NCI-H774 (cell line): ENCODE measurements at regions not wholly inside any gene's neighbourhood (a gene's known extent, or its start where the extent isn't known, plus 50 kb on each side); places are given as distances from the start of the nearest gene placed in this dataset.

ENCODE experiments used
- DNase-seq: peaks from one replicate; lab custom pipeline; 2025; lab: John Stamatoyannopoulos, UW

DNA sequence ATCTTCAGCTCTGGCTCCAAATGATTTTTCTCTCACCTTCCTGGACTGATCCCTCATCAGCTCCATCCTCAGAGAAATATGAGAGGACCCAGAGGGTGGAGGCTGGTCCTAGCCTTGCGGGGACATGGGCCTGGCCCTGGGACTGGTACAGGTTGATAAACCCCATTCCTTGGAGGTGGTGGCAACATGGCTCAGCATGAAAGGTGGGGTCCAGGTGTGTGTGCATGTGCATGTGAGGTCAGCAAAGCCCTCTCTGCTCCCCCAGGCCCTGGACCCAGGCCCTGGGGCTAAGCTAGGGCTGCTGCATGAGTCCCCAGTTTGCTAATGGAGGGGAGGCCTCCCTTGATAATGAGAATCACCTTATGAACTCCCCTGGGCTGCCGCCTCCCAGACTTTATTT, 363.1 kb downstream of the MATN1 start:
- DNase-seq: no peak

DNA sequence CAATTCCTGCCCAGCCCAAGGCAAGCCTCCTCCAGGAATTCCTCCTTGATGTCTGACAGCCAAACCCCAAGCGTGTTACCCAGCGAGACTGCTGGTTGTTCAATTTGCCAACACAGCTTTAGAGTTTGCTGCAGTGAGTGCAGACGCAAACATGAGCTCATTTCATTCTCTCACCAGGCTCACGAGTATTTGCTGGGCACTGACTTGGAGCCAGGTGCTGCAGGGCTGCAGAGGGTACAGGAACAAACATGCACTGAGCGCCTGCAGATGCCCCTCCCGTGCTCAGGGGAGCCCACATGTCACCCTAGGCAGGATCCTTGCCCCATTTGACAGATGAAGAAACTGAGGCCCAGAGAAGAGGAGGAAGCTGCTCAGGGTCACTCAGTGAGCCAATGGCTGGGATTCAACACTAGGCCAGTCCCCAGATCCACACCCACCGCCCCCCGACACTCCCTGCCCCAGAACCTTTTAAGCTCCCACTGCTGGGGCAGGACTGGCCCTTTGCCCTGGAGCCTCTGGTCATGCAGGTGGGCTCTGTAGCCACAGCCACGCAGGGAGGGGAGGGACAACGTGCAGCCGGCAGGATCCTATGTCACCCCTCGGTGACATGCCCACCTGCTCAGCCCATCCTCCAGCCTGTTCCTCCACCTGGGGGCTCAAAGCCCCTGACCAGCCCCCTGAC, 363.7 kb downstream of the MATN1 start:
- no peak for DNase-seq

DNA sequence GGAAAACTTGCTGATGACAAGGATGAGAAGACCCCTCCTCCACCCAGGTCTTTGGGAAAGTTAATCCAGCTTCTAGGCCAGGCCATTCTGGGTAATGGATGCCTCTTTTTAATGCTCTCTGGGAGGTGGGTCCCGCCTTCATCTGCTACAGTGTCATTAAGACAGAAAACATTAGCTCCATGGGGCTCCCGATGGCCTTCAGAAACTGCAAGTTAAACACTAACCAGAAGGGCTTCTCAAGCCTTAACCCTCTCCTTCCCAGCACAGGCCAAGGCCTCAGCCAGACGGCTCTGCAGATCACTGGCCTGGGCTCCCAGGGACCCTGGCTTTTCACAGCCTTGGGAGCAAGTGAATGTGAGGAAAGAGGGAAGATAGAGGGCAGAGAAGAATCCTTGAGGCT, 364.9 kb downstream of the MATN1 start:
- no peak for DNase-seq

DNA sequence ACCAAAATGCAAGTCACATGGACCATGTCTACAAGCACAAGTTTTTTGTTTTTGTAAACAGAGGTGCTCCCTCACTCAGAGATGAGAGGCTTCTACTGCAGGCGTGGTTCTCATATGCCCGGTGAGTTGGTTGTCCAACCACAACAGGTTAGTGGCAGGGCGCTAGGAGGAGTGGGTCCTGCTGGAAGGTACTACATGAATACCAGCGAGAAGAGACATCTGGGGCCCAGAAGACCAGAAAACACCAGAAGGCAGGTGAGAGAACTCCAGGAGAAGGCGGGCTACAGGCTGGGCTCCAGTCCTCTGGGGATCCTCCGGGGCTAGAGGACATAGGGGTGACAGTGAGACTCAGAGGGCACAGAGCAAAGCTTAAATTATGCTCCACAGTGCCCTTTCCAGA, 366.5 kb downstream of the MATN1 start:
- DNase-seq: no peak

DNA sequence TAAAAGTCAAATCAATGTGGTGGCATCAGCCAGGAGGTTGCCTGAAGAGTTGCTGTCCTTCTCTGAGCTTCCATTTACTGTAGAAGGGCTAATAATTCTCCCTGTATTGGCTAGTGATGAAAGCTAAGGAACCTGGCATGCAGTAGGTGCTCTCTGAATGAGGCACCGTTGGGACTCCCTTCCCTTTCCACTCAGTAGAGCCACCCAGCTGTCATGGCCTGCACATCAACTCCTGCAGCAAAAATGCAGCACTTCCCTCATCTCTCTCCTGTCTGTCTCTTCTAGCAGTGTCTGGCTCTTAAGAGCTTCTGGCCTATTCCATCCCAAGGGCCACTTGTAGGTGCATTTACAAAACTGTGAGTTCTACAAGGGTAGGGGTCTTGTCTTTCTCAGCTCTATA, 369.0 kb downstream of the MATN1 start:
- DNase-seq: no peak

DNA sequence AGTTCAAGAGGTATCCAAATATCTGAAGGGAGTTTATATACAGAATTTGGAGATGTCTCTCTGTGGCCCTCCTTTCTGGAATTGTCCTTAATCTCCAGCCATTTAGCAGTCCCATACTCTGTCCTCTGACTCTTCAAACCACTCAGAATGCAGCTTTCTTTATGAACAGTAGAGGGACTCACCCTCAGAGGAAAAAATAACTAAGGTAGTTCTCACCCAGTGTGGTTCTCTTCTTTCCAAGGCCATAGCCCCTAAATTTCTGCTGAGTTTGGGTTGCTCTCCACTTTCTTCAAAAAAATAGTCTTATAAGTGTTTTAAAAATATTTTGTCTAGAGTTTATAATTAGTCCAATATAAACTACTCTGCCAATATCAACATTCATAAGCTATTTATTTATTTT, 369.7 kb downstream of the MATN1 start:
- no peak for DNase-seq

DNA sequence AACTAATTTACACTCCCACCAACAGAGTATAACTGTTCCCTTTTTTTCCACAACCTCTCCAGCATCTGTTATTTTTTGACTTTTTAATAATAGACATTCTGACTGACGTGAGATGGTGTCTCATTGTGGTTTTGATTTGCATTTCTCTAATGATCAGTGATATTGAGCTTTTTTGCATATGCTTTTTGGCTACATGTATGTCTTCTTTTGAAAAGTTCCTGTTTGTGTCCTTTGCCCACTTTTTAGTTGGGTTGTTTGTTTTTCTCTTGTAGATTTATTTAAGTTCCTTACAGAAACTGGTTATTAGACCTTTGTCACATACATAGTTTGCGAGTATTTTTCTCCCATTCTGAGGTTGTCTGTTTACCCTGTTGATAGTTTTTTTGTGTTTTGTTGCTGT, 375.2 kb downstream of the MATN1 start:
- no peak for DNase-seq

DNA sequence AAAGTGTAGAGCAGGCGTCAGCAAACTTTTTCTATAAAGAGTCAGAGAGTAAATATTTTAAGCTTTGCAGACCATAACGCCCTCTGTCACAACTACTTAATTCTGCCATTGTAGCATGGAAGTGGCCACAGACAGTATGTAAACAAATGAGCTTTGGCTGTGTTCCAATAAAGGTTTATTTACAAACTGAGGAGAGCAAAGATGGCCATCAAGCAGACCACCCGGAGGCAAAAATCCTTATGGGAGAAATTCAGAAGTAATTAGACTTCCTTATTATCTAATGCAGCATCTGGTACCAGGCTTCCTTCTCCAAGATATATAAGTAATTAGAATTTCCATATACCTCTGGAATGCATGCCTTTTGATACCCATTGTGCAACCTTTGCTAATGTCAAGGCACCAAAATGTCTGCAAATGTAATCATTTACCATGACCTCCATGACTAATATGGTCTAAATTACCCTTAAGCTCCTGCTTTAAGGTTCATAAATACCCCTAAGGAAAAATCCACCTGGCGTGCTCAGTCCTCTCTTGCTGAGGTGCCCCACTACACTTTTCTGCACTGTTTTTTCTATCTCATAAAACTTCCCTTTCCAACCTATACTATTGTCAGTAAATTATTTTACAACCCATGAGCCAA, 377.8 kb downstream of the MATN1 start:
- no peak for DNase-seq

DNA sequence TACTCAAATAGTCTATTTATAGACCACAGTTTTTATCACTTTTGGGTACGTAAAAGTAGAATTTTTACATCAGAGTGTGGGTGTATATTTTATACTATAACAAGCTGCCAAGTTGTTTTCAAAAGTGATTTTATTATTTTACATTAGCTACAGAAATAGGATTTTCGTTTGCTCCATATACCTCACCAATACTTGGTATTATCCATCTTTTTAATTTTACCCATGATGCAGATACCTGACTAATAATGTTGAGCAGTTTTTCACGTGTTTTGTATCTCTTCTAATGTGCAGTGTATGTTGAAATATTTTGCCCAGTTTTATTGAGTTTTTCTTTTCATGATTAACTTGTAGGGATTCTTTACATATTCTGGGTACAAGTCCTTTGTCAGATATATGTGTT, 379.8 kb downstream of the MATN1 start:
- DNase-seq: no peak

DNA sequence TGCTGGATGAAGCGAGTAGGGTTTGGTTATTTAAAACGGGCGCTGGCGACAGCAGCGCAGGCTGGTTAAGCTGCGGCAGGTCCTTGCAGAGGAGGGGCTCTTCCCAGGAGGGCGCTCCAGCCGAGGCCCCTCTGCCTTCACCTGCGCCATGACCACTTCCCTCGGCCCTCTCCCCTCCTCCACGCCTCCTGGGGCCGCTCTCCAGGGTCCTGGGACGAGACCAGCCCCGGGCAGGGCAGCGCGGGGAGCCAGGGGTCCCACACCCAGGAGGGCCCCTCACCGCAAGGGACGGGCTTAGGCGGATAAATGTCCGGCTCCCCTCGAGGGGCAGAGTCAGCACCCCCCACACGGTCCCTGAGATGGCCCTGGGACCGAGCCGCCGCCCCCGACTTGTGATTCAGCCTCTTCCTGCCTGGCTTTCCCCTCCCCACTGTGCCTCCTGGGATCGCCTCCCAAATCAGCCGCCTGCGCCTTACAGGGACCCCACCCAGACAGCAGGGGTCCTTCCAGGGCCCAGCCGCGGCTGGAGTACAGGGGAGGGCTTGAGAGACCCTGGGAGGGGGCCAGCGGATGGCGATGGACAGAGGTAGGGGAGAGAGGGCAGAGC, 380.7 kb downstream of the MATN1 start:
- no peak for DNase-seq

DNA sequence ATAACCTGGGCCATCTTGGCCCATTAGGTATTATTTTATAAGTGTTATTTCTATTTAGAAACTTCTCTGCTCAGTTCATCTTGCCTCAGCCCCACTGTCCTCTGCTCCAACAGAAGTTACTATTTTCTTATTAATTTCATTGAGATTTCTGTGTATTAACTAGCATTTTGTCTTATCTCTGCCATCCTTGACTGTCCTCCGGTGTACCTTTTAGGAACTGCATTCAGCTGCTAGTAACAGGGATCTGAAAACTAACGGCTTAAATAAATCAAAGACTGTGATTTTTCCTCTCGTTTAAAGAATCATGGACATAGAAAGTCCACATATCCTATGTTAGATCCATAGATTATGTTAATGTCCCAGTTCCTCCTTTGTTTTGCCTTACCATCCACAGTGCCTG, 382.5 kb downstream of the MATN1 start:
- no peak for DNase-seq

DNA sequence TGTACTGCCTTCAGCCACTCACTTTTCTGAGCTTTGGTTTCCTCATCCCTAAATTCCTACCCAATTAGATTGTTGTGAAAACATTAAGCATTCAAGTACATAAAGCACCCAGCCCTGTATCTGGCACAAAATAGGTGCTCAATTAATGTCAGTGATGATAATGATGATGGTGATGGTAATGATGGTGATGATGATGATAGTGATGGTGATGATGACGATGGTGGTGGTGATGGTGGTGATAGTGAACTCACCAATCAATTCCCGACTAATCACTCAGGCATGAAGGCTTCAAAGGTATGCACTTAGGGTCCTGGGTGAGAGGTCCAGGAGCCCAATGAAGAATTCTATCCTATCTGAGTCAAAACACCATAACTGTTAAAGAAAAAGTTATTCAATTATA, 383.5 kb downstream of the MATN1 start:
- no peak for DNase-seq

DNA sequence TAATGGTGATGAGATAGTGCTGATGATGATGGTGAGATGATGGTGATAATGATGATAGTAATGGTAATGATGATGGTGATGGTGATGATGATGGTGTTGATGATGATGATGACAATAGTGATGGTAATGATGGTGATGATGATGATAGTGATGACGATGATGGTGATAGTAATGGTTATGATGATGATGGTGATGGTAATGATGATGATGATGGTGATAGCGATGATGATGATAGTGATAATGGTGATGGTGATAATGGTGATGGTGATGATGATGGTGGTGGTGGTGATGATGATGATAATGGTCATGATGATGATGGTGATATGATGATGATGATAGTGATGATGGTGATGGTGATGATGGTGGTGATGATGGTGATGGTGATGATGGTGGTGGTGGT, 384.6 kb downstream of the MATN1 start:
- no peak for DNase-seq

DNA sequence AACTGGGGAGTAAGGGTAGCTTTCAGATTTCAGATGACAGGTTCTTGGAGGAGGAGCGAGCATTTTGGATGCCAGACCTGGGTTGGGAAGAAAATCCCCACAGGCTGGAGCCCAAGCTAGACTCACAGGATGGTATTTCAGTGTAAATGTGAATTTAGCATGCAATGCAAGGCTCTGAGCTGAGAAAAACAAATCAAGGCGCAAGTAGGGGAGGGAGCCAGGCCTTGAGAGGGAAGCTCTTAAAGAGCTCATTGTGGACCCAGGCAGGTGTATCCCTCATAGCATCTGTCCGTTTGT, 386.1 kb downstream of the MATN1 start:
- no peak for DNase-seq

DNA sequence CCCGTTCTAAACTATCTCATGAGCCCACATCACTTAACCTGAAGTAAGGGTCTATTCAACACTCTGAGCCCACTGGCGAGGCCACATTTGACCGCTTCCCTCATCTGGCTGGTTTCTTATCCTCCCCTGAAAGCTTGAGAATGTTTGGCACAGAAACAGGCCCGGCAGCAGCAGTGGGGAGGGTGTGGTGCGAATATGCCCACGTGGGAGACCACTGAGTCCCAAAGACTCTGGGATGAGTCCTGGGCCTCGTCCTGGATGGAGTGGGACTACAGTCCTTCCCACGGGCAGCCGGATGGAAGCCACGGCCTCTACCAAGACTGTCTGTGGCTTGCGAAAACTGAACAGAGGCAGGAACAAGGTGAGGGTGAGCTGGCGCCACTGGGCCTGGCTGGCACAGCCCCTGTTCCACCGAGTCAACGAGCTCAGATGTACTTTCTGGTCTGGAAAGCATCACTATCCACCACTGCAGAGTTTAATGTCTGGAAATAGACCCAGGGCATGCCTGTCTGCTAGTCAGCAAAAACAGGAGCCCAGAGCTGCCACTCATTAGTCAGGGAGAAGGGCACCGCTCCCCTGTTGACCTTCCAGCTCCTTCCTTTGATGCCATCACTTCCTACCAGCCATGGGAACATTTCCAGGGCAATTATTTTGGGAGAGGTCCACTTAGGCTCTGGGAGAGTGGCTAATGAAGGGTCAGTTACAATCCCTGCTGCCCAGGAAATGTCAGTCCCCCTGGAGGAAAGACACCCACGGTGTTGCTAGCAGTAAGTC, 386.6 kb downstream of the MATN1 start:
- DNase-seq: no peak

DNA sequence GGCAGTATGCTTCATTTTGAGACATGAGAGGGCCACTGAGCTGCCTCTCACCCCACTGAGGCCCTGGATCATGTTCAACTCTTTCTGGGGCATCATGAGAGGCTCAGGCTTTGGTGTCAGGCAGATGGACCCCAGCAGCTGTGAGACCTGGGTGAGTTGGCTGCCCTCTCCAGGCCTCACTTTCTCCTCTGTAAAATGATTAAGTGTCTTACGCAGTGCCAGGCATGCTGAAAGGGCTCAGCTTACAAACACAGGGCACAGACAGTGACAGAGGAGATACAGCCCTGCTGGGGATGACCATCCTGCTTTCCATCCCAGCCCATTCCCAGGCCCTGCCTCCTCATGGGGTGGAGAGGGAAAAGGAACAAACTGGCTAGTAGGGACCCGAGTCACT, 387.4 kb downstream of the MATN1 start:
- DNase-seq: no peak

DNA sequence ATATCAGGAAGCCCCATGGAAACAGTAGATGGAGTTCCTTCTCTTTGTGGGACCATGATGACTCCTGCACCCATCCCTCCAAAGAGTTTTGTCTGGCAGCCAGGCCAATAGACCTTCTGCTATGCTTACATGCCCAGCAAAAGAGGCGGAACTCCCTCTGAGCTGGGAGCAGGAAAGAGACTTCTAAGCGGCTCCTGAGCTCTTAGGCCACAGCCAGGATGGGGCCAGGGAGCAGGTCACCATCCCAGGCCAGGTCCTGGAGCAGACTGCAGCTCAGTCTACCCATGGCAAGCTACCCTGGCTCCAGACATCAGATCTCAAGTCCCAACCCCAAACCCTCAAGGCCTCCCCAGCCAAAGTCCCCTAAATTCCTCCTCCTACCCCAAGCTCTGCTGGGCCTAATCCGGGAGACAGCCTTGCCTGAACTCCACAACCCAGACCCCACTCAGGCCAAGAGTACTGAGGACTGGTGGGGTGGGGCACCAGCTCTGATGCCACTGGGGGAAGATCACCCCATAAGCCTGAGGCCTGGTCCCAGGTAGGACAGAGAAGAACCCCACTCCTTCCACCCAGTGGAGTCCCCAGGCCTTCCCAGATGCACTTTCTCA, 387.9 kb downstream of the MATN1 start:
- DNase-seq: no peak

DNA sequence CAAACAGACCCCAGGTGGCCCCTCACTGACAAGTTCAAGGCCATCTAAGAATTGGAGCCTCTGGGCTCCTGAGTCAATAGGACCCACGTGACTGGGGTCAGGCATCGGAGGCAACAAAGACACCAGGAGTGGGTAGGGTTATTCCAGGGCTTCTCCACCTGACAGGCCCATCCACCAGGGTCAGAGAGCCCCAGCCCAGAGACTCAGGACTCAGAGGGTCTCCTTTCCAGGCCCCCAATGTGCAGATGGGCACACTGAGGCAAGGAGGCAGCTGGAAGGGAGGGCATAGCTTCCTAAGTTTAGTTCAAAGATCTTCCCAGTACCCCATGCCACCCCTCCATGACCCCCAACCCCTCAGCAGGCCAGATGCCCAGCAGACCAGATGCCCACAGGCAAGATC, 388.6 kb downstream of the MATN1 start:
- no peak for DNase-seq

DNA sequence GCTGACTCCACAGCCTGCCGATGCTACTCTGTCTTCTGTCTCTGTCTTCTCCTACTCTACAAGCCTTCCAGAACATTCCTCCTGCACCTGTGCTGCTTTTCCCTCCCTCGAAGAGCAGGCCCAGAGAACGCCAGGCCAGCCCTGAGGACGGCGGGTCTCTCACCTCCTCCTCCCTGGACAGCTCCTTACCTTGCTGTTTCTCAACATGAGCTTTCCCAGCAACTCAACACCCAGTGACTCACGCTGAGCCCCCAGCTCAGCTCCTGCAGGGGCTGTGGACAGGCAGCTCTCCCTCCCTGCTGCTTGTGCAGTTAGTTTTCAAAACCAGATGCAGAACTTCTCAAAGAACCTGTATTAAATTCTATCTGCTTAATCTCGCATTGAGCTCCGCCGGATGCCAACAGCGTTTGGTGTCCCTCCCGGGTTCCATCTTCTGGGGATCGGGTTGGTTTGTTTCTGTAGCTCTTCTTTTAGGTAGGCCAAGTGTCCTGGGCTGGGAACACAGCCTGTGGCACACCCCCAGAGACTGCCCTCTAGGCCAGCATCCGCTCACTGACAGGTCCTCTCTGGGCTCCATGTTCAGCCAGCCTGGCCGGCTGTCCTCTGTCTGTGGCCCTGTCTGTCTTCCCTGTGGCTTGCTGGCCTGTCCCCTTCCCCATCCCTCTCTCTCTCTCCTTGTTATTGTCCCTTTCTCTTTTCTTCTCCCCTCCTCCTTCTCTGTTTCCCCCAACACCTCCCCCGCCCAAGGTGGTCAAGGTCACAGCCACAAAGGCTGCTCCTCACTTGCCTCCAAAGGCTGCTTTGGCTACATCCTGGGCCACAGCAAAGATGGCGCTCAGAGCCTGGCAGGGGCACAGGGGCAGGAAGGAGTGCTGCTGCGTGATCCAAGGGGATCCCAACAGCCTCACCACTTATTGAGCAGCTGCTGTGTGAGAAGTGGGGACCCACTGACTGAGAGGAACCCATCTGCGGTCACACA, 391.0 kb downstream of the MATN1 start:
- DNase-seq: no peak

DNA sequence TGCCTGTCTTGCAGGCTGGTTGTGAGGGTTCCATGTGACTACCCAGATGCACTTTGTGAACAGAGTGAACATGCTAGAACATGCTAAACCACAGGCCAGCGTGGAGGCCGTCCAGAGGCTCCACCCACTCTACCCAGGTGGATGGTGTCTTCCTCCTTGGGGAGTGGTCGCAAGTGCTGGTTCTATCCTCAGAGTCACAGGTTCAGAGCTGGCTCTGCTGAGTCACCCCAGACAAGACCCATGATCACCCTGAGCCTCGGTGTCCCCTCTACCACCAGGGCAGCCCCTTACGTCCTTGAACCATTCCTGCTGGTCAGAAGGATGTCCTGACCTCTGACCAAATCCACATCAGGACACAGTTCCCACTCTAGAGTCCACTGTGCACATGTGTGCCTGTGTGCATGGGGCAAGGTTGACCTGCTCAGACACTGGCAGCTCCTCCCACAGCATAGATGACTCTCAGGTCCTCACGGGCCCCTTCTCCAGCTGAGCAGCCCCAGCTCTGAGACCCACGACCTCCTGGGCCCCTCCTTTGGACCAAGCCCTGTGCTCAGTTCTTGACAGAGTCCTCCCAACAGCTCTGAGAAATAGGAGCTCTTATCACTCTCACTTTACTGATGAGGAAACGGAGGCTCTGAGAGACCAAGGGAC, 391.8 kb downstream of the MATN1 start:
- DNase-seq: no peak

DNA sequence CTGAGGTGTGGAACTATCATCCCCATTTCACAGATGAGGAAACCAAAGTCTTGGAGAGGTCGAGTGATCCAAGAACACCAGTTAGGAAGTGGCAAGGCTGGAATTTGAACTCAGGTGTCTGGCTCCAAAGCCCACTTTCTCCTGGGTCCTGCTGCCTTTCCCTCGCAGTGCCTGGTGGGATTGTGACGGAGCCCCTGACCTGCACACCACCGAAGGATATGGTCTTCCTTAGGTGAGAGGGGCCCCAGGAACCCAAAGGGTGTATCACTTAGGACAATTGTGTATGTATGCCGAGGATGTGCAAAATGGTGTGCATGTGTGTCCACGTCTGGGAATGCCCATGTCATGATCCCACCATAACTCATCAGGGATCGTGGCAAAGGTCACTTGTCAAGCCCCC, 392.7 kb downstream of the MATN1 start:
- no peak for DNase-seq
